Psoas muscle (tissue), 7 donors: ENCODE measurements at regions not wholly inside any gene's neighbourhood (a gene's known extent, or its start where the extent isn't known, plus 50 kb on each side); places are given as distances from the start of the nearest gene placed in this dataset.

ENCODE experiments used
- ATAC-seq, 4 donors: fragments of 200-7000 bp; cut with Tn5 transposase; one replicate each; pipeline ENCODE4 v1.9.1; 2020; ENCODE audit warnings: moderate library complexity in 3 of 4, mild to moderate bottlenecking in 2 of 4
- DNase-seq, 2 donors: peaks; one replicate each; pipeline ENCODE4 v3.0.0-alpha.2; 2020
- H3K27ac ChIP-seq: fragments of 200-600 bp; one replicate; pipeline ENCODE4 v1.8.0; 2022
- H3K27me3 ChIP-seq, 3 donors: fragments of 200-600 bp in 1 of 3; one replicate each; pipeline versions ENCODE4 v1.6.1 to v1.8.0; 2013 to 2022; ENCODE audit warnings: low read length in 2 of 3, mild to moderate bottlenecking in 2 of 3, moderate library complexity in 1 of 3; ENCODE audit not compliant: insufficient read depth in 3 of 3
- H3K36me3 ChIP-seq, 2 donors: fragments of 200-600 bp in 1 of 2; one replicate each; pipeline versions ENCODE4 v1.6.1 to v1.8.0; 2013 to 2022; ENCODE audit warnings: low read depth in 1 of 2, mild to moderate bottlenecking in 1 of 2, moderate library complexity in 1 of 2; ENCODE audit not compliant: insufficient read depth in 1 of 2
- H3K4me1 ChIP-seq: fragments of 200-600 bp; one replicate; pipeline ENCODE4 v1.8.0; 2022
- H3K4me3 ChIP-seq: fragments of 200-600 bp; one replicate; pipeline ENCODE4 v1.8.0; 2022; ENCODE audit warnings: mild to moderate bottlenecking
- H3K9me3 ChIP-seq: fragments of 200-600 bp; one replicate; pipeline ENCODE4 v1.8.0; 2022
- CTCF ChIP-seq: fragments of 200-600 bp; IDR thresholded peaks from one replicate; pipeline ENCODE4 v1.8.0; 2022; ENCODE audit warnings: antibody characterized with exemption
- WGBS, 3 donors: extraction: QIAGEN DNeasy Blood & Tissue Kit; methylation state at CpG; one replicate each; pipeline versions ENCODE4 v1.1.6 to v1.1.7; 2013; 5-methylcytosine and 5-hydroxymethylcytosine counted together
- intact Hi-C, 2 donors: fragments of 100-400 bp; cut with DNase I; formaldehyde crosslinking; loops; one replicate each; pipeline versions ENCODE4 v1.11.0 to v1.14.2; 2022
- donor health status: healthy with polysubstance abuse.
- donor health status: DM: no; HTN: no; CAD: no; lungs with moderate emphysema.
- donor health status: Bipolar disorder and iron deficiency.
- donor health status: healthy.
- donor health status: DM: yes; HTN: yes; CAD: no.
- donor health status: DM: no; HTN: no; CAD: no.
- donor health status: DM: yes; HTN: yes; CAD: no.

DNA sequence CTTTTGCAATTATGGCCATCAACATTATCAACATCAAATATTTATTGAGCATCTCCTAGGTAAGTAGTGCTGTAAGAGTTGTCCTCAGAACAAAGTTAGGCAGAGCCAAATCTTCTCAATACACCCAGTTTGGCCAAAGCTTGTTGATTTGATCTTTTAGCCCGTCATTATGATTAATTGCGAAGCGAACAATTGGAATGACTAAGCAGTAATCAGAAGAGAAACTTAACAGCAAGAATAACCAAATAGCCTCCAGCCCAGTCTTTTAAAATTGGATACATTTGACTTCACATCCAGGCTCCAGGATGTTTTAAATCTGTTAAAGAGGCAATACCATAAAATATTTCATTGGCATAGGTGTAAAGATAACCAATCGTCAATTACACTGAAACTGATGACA lies 1156.0 kb downstream of the OLFM4 start:
- no peak overlapping the region for H3K4me3 ChIP-seq
- ATAC-seq (no peak), DNase-seq (no peak)
- H3K27me3 ChIP-seq, result no peaks in the 10 kb centered on the region
- 88 to 90% (median 88%) methylated on average over 4 of the region's 4 CpGs for WGBS, 3 donors
- H3K36me3 ChIP-seq, result no peaks in the 10 kb centered on the region
- no peak overlapping the region for H3K27ac ChIP-seq
- TF ChIP-seq CTCF, result no peak
- H3K9me3 ChIP-seq, result no peaks in the 10 kb centered on the region
- H3K4me1 ChIP-seq, result no peaks in the 10 kb centered on the region
- intact Hi-C loops, result no loop called here

DNA sequence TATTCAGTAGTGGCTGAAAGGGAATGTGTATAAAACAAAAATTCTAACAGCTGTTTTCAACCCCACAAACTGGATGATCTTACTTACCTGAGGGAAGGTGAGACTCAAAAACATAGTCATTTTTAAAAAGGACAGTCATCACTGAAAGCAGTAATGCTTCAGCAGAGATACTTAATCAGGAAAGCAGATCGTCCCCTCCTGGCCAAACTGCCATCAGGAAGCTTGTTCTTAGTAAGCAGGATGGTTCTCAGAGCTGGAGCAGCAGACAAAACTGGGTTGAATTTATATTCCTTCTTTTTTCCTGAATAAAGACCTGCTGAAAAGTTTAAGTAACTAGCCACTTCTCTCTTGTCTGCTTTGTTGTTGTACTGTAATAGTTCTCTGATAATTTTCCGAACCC lies 1156.5 kb downstream of the OLFM4 start:
- intact Hi-C loops, result no loop called here
- Histone ChIP-seq H3K4me3 (no peak overlapping the region), H3K4me1 (no peaks in the 10 kb centered on the region), H3K27ac (no peak overlapping the region), H3K9me3 (no peaks in the 10 kb centered on the region), H3K36me3 (no peaks in the 10 kb centered on the region), H3K27me3 (no peaks in the 10 kb centered on the region)
- no peak for DNase-seq
- WGBS, 3 donors, result 57 to 64% (median 58%) methylated on average over 2 of the region's 2 CpGs
- no peak for ATAC-seq
- TF ChIP-seq CTCF, result no peak

GRCh38 chr13:54185785-54186184 lies 1157.2 kb downstream of the OLFM4 start:
- no peak for TF ChIP-seq CTCF
- Histone ChIP-seq H3K36me3 (no peaks in the 10 kb centered on the region), H3K4me1 (no peaks in the 10 kb centered on the region), H3K4me3 (no peak overlapping the region), H3K27ac (no peak overlapping the region), H3K27me3 (no peaks in the 10 kb centered on the region), H3K9me3 (no peaks in the 10 kb centered on the region)
- DNase-seq (no peak), ATAC-seq (no peak)
- intact Hi-C loops, result no loop called here
- 29 to 42% (median 34%) methylated on average over 1 of the region's 1 CpG for WGBS, 3 donors

- H3K36me3 ChIP-seq, result no peaks in the 10 kb centered on the region
- no peak overlapping the region for H3K27ac ChIP-seq
- H3K9me3 ChIP-seq, result no peaks in the 10 kb centered on the region
- ATAC-seq (no peak), DNase-seq (no peak)
- H3K4me1 ChIP-seq, result no peaks in the 10 kb centered on the region
- no peaks in the 10 kb centered on the region for H3K27me3 ChIP-seq
- intact Hi-C loops, result no loop called here
- no peak for TF ChIP-seq CTCF
- 60 to 80% (median 67%) methylated on average over 1 of the region's 1 CpG for WGBS, 3 donors
- H3K4me3 ChIP-seq, result no peak overlapping the region
Observed at GRCh38 chr13:54187461-54187860, 1158.8 kb downstream of the OLFM4 start.

DNA sequence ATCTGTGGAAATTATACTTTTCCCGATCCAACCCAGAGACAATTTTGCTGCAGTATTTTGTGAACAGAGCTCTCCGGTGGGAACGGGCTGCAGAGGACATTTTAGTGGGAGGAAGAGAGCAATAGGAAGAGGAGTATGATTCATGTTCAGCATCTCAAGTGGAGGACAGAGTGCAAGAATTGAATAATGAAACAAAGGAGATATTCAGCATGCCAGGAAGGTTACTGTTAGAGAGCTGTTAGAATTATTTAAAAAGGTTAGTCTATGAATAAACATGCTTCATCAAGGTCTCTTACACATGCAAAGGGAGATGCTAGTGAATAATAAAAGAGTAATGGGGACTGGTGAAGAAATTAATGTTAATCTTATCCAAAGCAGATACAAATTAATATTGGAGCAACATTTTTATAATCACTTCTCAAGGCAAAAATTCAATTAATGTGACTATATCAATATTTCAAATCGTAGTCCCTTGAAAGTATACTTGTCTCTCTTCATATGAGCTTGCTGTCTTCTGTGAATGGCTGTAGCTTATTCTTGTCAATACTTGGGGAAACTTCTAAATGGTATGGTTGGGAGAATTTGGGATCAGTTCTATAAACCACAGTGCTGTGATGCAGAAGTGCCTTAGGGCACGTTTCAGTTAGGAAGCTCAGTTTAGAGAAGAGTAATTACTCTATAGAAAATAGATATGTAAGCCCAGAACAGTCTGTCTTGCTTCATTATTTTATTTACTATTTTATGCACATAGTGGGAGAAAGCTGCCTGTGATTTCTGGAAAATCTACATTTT lies 1165.8 kb downstream of the OLFM4 start:
- ATAC-seq (no peak), DNase-seq (no peak)
- H3K27ac ChIP-seq, result no peak overlapping the region
- no peak for TF ChIP-seq CTCF
- H3K36me3 ChIP-seq, result no peaks in the 10 kb centered on the region
- 67 to 73% (median 71%) methylated on average over 5 of the region's 5 CpGs for WGBS, 3 donors
- H3K9me3 ChIP-seq, result no peaks in the 10 kb centered on the region
- H3K4me1 ChIP-seq, result no peaks in the 10 kb centered on the region
- H3K4me3 ChIP-seq, result no peak overlapping the region
- H3K27me3 ChIP-seq, result no peaks in the 10 kb centered on the region
- intact Hi-C loops, result no loop called here
